Karpas-422 (cell line): ENCODE measurements at regions not wholly inside any gene's neighbourhood (a gene's known extent, or its start where the extent isn't known, plus 50 kb on each side); places are given as distances from the start of the nearest gene placed in this dataset.

Experiments used
- DNase-seq: peaks from one replicate; pipeline ENCODE4 v3.0.0-alpha.2; 2015
- H2AFZ ChIP-seq: fragments of 200-600 bp; sonication (generic); 2 replicates; pipeline ENCODE4 v1.6.1; 2014; ENCODE audit warnings: antibody characterized with exemption, low read length, mixed read lengths
- H3K27ac ChIP-seq: fragments of 200-600 bp; sonication (generic); 2 replicates; pipeline ENCODE4 v1.5.1; 2014; ENCODE audit warnings: mild to moderate bottlenecking, low read length, moderate library complexity
- H3K27me3 ChIP-seq: fragments of 200-600 bp; sonication (generic); 2 replicates; pipeline ENCODE4 v1.6.1; 2014; ENCODE audit warnings: low read length, mixed read lengths
- H3K36me3 ChIP-seq: fragments of 200-600 bp; sonication (generic); 2 replicates; pipeline ENCODE4 v1.6.1; 2014; ENCODE audit warnings: low read length, mixed read lengths; ENCODE audit not compliant: insufficient read depth
- H3K4me1 ChIP-seq: fragments of 200-600 bp; sonication (generic); 2 replicates; pipeline ENCODE4 v1.6.1; 2014; ENCODE audit warnings: mild to moderate bottlenecking, low read length, mixed read lengths
- H3K4me2 ChIP-seq: fragments of 200-600 bp; sonication (generic); 2 replicates; pipeline ENCODE4 v1.6.1; 2014; ENCODE audit warnings: low read length, low read depth, mild to moderate bottlenecking; ENCODE audit not compliant: poor library complexity, severe bottlenecking
- H3K4me3 ChIP-seq: fragments of 200-600 bp; sonication (generic); 2 replicates; pipeline ENCODE4 v1.5.1; 2014; ENCODE audit warnings: mild to moderate bottlenecking, antibody characterized with exemption, low read length, mixed read lengths
- H3K79me2 ChIP-seq: fragments of 200-600 bp; sonication (generic); 2 replicates; pipeline ENCODE4 v1.6.1; 2014; ENCODE audit warnings: mild to moderate bottlenecking, low read length, mixed read lengths
- H3K9ac ChIP-seq: fragments of 200-600 bp; sonication (generic); 2 replicates; pipeline ENCODE4 v1.6.0; 2014; ENCODE audit warnings: low read length
- H3K9me2 ChIP-seq: fragments of 200-600 bp; sonication (generic), shearing (Covaris generic); replicated peaks from 2 replicates; pipeline ENCODE4 v1.6.0; 2014; ENCODE audit warnings: mild to moderate bottlenecking, low read length, moderate library complexity; ENCODE audit not compliant: insufficient read depth
- H3K9me3 ChIP-seq: fragments of 300-700, 200-600 bp; sonication (generic); 2 replicates; pipeline ENCODE4 v1.6.1; 2014; ENCODE audit warnings: low read length, mixed read lengths
- H4K20me1 ChIP-seq: fragments of 200-600 bp; sonication (generic); 2 replicates; pipeline ENCODE4 v1.6.1; 2014; ENCODE audit warnings: mild to moderate bottlenecking, antibody characterized with exemption, low read length, low read depth; ENCODE audit not compliant: insufficient read depth

- DNase-seq: no peak
- Histone ChIP-seq H3K4me1 (no peaks in the 10 kb centered on the region), H3K4me3 (no peak overlapping the region), H4K20me1 (no peaks in the 10 kb centered on the region), H3K27ac (no peak overlapping the region), H3K4me2 (no peak overlapping the region), H3K79me2 (no peaks in the 10 kb centered on the region), H3K27me3 (no peaks in the 10 kb centered on the region), H3K36me3 (no peaks in the 10 kb centered on the region), H3K9me3 (no peaks in the 10 kb centered on the region), H2AFZ (no peak overlapping the region), H3K9me2 (no peaks in the 10 kb centered on the region), H3K9ac (no peak overlapping the region)
Measured at GRCh38 chr13:22017226-22017625, 346.4 kb downstream of the FGF9 start.

GRCh38 chr13:22018076-22018835 lies 347.4 kb downstream of the FGF9 start:
- Histone ChIP-seq H3K9me2 (no peaks in the 10 kb centered on the region), H4K20me1 (no peaks in the 10 kb centered on the region), H3K4me2 (no peak overlapping the region), H3K9ac (no peak overlapping the region), H3K79me2 (no peaks in the 10 kb centered on the region), H3K4me3 (no peak overlapping the region), H3K27ac (no peak overlapping the region), H3K36me3 (no peaks in the 10 kb centered on the region), H3K4me1 (no peaks in the 10 kb centered on the region), H3K9me3 (no peaks in the 10 kb centered on the region), H2AFZ (no peak overlapping the region), H3K27me3 (no peaks in the 10 kb centered on the region)
- DNase-seq: no peak

GRCh38 chr13:22018836-22019210 lies 347.9 kb downstream of the FGF9 start:
- no peaks in the 10 kb centered on the region for H3K4me1 ChIP-seq
- no peaks in the 10 kb centered on the region for H3K9me3 ChIP-seq
- no peak overlapping the region for H2AFZ ChIP-seq
- H4K20me1 ChIP-seq: no peaks in the 10 kb centered on the region
- H3K9me2 ChIP-seq: no peaks in the 10 kb centered on the region
- no peaks in the 10 kb centered on the region for H3K79me2 ChIP-seq
- no peak overlapping the region for H3K9ac ChIP-seq
- H3K4me2 ChIP-seq: no peak overlapping the region
- no peak overlapping the region for H3K27ac ChIP-seq
- no peaks in the 10 kb centered on the region for H3K27me3 ChIP-seq
- no peak overlapping the region for H3K4me3 ChIP-seq
- DNase-seq: no peak
- H3K36me3 ChIP-seq: no peaks in the 10 kb centered on the region

GRCh38 chr13:22024381-22024994 lies 353.6 kb downstream of the FGF9 start:
- Histone ChIP-seq H3K9me2 (no peaks in the 10 kb centered on the region), H3K27ac (no peak overlapping the region), H3K9ac (no peak overlapping the region), H2AFZ (no peak overlapping the region), H3K4me1 (no peaks in the 10 kb centered on the region), H3K36me3 (no peaks in the 10 kb centered on the region), H3K4me2 (no peak overlapping the region), H3K79me2 (no peaks in the 10 kb centered on the region), H3K4me3 (no peak overlapping the region), H3K27me3 (no peaks in the 10 kb centered on the region), H3K9me3 (no peaks in the 10 kb centered on the region), H4K20me1 (no peaks in the 10 kb centered on the region)
- no peak for DNase-seq

GRCh38 chr13:22027566-22027965 lies 356.7 kb downstream of the FGF9 start:
- H3K79me2 ChIP-seq: no peaks in the 10 kb centered on the region

GRCh38 chr13:22028831-22029230 lies 358.0 kb downstream of the FGF9 start:
- Histone ChIP-seq H3K9me3 (no peaks in the 10 kb centered on the region), H2AFZ (no peak overlapping the region), H4K20me1 (no peaks in the 10 kb centered on the region), H3K79me2 (no peaks in the 10 kb centered on the region), H3K4me2 (no peak overlapping the region), H3K4me1 (no peaks in the 10 kb centered on the region), H3K27me3 (no peaks in the 10 kb centered on the region), H3K36me3 (no peaks in the 10 kb centered on the region), H3K27ac (no peak overlapping the region), H3K9ac (no peak overlapping the region), H3K9me2 (no peaks in the 10 kb centered on the region), H3K4me3 (no peak overlapping the region)
- no peak for DNase-seq

More at GRCh38 chr13:22027566-22027965, 356.7 kb downstream of the FGF9 start:
- H3K9me2 ChIP-seq: no peaks in the 10 kb centered on the region
- no peak overlapping the region for H3K4me2 ChIP-seq
- H2AFZ ChIP-seq: no peak overlapping the region
- H3K27me3 ChIP-seq: no peaks in the 10 kb centered on the region
- DNase-seq: no peak
- H4K20me1 ChIP-seq: no peaks in the 10 kb centered on the region
- H3K4me3 ChIP-seq: no peak overlapping the region
- no peak overlapping the region for H3K27ac ChIP-seq
- no peaks in the 10 kb centered on the region for H3K4me1 ChIP-seq
- H3K9me3 ChIP-seq: no peaks in the 10 kb centered on the region
- no peaks in the 10 kb centered on the region for H3K36me3 ChIP-seq
- H3K9ac ChIP-seq: no peak overlapping the region

- no peak overlapping the region for H3K27ac ChIP-seq
- H3K4me2 ChIP-seq: no peak overlapping the region
- H3K9ac ChIP-seq: no peak overlapping the region
- H3K9me2 ChIP-seq: no peaks in the 10 kb centered on the region
- H3K9me3 ChIP-seq: no peaks in the 10 kb centered on the region
- no peaks in the 10 kb centered on the region for H3K27me3 ChIP-seq
- no peak overlapping the region for H2AFZ ChIP-seq
- H3K36me3 ChIP-seq: no peaks in the 10 kb centered on the region
- no peak for DNase-seq
- no peaks in the 10 kb centered on the region for H3K79me2 ChIP-seq
- no peaks in the 10 kb centered on the region for H4K20me1 ChIP-seq
- H3K4me3 ChIP-seq: no peak overlapping the region
- no peaks in the 10 kb centered on the region for H3K4me1 ChIP-seq
Measured at GRCh38 chr13:22030321-22030720, 359.4 kb downstream of the FGF9 start.

GRCh38 chr13:22031702-22032286 lies 360.9 kb downstream of the FGF9 start:
- no peak for DNase-seq
- no peaks in the 10 kb centered on the region for H3K27me3 ChIP-seq
- H3K9me3 ChIP-seq: no peaks in the 10 kb centered on the region

More at GRCh38 chr13:22031702-22032286, 360.9 kb downstream of the FGF9 start:
- H3K9ac ChIP-seq: no peak overlapping the region
- H4K20me1 ChIP-seq: no peaks in the 10 kb centered on the region
- H3K36me3 ChIP-seq: no peaks in the 10 kb centered on the region
- H3K4me2 ChIP-seq: no peak overlapping the region
- no peak overlapping the region for H3K4me3 ChIP-seq
- no peaks in the 10 kb centered on the region for H3K79me2 ChIP-seq
- H3K9me2 ChIP-seq: no peaks in the 10 kb centered on the region
- H3K4me1 ChIP-seq: no peaks in the 10 kb centered on the region
- no peak overlapping the region for H3K27ac ChIP-seq
- H2AFZ ChIP-seq: no peak overlapping the region
